ENCODE measurements at regions not wholly inside any gene's neighbourhood (a gene's known extent, or its start where the extent isn't known, plus 50 kb on each side); places are given as distances from the start of the nearest gene placed in this dataset.

DNA sequence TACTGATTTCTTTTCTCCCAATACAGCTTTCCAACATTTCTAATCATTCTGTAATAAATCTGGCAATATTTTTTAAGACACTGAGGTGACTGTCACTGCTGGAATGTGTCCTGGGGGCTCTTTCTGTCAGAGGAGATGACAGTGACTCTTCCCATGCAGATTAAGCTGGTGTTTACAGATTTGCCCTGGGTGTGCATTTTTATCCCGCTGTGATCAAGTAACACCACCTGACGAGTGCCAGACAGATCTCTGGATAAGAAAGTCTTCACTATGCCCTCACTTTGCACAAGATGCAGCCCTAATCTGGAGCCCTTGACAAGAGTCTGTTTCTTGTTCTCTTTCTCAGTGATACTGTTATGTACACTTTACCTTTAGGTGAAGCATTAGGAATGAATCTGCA is 477.7 kb downstream of the ZIC1 start:
- TF ChIP-seq, protein P1, sequence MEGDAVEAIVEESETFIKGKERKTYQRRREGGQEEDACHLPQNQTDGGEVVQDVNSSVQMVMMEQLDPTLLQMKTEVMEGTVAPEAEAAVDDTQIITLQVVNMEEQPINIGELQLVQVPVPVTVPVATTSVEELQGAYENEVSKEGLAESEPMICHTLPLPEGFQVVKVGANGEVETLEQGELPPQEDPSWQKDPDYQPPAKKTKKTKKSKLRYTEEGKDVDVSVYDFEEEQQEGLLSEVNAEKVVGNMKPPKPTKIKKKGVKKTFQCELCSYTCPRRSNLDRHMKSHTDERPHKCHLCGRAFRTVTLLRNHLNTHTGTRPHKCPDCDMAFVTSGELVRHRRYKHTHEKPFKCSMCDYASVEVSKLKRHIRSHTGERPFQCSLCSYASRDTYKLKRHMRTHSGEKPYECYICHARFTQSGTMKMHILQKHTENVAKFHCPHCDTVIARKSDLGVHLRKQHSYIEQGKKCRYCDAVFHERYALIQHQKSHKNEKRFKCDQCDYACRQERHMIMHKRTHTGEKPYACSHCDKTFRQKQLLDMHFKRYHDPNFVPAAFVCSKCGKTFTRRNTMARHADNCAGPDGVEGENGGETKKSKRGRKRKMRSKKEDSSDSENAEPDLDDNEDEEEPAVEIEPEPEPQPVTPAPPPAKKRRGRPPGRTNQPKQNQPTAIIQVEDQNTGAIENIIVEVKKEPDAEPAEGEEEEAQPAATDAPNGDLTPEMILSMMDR (conservative IDR thresholded peaks at IDR 0.05; ENCODE audit: low read depth, low read length) = no peak
- TF ChIP-seq EZH2 (IDR thresholded peaks at IDR 0.05; ENCODE audit: borderline replicate concordance, low read depth, low read length, poor library complexity, severe bottlenecking) = no peak

Data from A673 (cell line).